Mesenchymal stem cell (in vitro differentiated cells and primary cell): ENCODE measurements at regions not wholly inside any gene's neighbourhood (a gene's known extent, or its start where the extent isn't known, plus 50 kb on each side); places are given as distances from the start of the nearest gene placed in this dataset.

Experiments
- DNase-seq: peaks from one replicate; pipeline ENCODE4 v3.0.0-alpha.2; 2013
- H2AFZ ChIP-seq: one replicate; pipeline ENCODE4 v1.6.1; 2013; ENCODE audit warnings: low read depth, mild to moderate bottlenecking, control low read depth, inconsistent platforms, low read length, moderate library complexity
- H2AK5ac ChIP-seq: 2 replicates; pipeline ENCODE4 v1.6.1; 2013; ENCODE audit warnings: low read length, moderate library complexity, mild to moderate bottlenecking, inconsistent platforms; ENCODE audit not compliant: severe bottlenecking
- H2BK120ac ChIP-seq: one replicate; pipeline ENCODE4 v1.6.1; 2013; ENCODE audit warnings: low read depth, mild to moderate bottlenecking, inconsistent platforms, low read length, moderate library complexity
- H2BK12ac ChIP-seq, 2 experiments: one replicate each; pipeline ENCODE4 v1.6.1; 2013; ENCODE audit warnings: inconsistent platforms in 2 of 2, low read length in 2 of 2, mild to moderate bottlenecking in 2 of 2, moderate library complexity in 2 of 2, control low read depth in 1 of 2
- H2BK15ac ChIP-seq: one replicate; pipeline ENCODE4 v1.6.1; 2013; ENCODE audit warnings: mild to moderate bottlenecking, low read depth, inconsistent platforms; ENCODE audit not compliant: poor library complexity, severe bottlenecking
- H2BK5ac ChIP-seq: 2 replicates; pipeline ENCODE4 v1.6.1; 2013; ENCODE audit warnings: low read depth, mild to moderate bottlenecking, low read length, control low read depth, inconsistent platforms; ENCODE audit not compliant: poor library complexity, severe bottlenecking
- H3K14ac ChIP-seq, 2 experiments: one replicate each; pipeline ENCODE4 v1.6.1; 2013; ENCODE audit warnings: inconsistent platforms in 2 of 2, low read length in 2 of 2, control low read depth in 1 of 2, mild to moderate bottlenecking in 1 of 2, moderate library complexity in 1 of 2
- H3K18ac ChIP-seq, 2 experiments: one replicate each; pipeline ENCODE4 v1.6.1; 2013; ENCODE audit warnings: inconsistent platforms in 2 of 2, low read length in 2 of 2, control low read depth in 1 of 2, low read depth in 1 of 2, mild to moderate bottlenecking in 1 of 2
- H3K23ac ChIP-seq, 2 experiments: one replicate each; pipeline ENCODE4 v1.6.1; 2013; ENCODE audit warnings: inconsistent platforms in 2 of 2, low read length in 2 of 2, mild to moderate bottlenecking in 2 of 2, moderate library complexity in 2 of 2, control low read depth in 1 of 2
- H3K27ac ChIP-seq: 2 replicates; pipeline ENCODE4 v1.5.1; 2013; ENCODE audit warnings: mild to moderate bottlenecking, moderate library complexity, low read length, control low read depth, inconsistent platforms; ENCODE audit not compliant: poor library complexity, severe bottlenecking
- H3K27me3 ChIP-seq, 2 experiments: 2 replicates each; pipeline versions ENCODE4 v1.6.1 to v1.7.0; 2013; ENCODE audit warnings: low read length in 2 of 2, mild to moderate bottlenecking in 2 of 2, moderate library complexity in 2 of 2, control low read depth in 1 of 2, inconsistent platforms in 1 of 2; ENCODE audit not compliant: control insufficient read depth in 1 of 2, insufficient read depth in 1 of 2
- H3K36me3 ChIP-seq, 2 experiments: 2 replicates each; pipeline versions ENCODE4 v1.6.1 to v1.7.0; 2013; ENCODE audit warnings: low read length in 2 of 2, control low read depth in 1 of 2, inconsistent platforms in 1 of 2, low read depth in 1 of 2, mild to moderate bottlenecking in 1 of 2; ENCODE audit not compliant: insufficient read depth in 2 of 2, control insufficient read depth in 1 of 2
- H3K4ac ChIP-seq, 2 experiments: one replicate each; pipeline ENCODE4 v1.6.1; 2013; ENCODE audit warnings: inconsistent platforms in 2 of 2, low read length in 2 of 2, mild to moderate bottlenecking in 2 of 2, moderate library complexity in 2 of 2, control low read depth in 1 of 2, low read depth in 1 of 2
- H3K4me1 ChIP-seq: 2 replicates; pipeline ENCODE4 v1.6.1; 2013; ENCODE audit warnings: low read depth, low read length, control low read depth; ENCODE audit not compliant: control insufficient read depth, insufficient read depth
- H3K4me2 ChIP-seq: 2 replicates; pipeline ENCODE4 v1.6.1; 2013; ENCODE audit warnings: low read length, mild to moderate bottlenecking, inconsistent platforms; ENCODE audit not compliant: poor library complexity, severe bottlenecking
- H3K4me3 ChIP-seq, 2 experiments: 2 replicates each; pipeline versions ENCODE4 v1.5.1 to v1.7.0; 2013; ENCODE audit warnings: low read length in 2 of 2, mild to moderate bottlenecking in 2 of 2, control low read depth in 1 of 2, low read depth in 1 of 2; ENCODE audit not compliant: insufficient read depth in 1 of 2
- H3K79me1 ChIP-seq: replicated peaks from 2 replicates; pipeline ENCODE4 v1.6.1; 2013; ENCODE audit warnings: mild to moderate bottlenecking, control low read depth, low read length, inconsistent platforms; ENCODE audit not compliant: poor library complexity, severe bottlenecking
- H3K9ac ChIP-seq: 2 replicates; pipeline ENCODE4 v1.7.0; 2013; ENCODE audit warnings: mild to moderate bottlenecking, low read length, moderate library complexity
- H3K9me3 ChIP-seq: 2 replicates; pipeline ENCODE4 v1.7.0; 2013; ENCODE audit warnings: mild to moderate bottlenecking, low read length; ENCODE audit not compliant: control insufficient read depth
- H4K8ac ChIP-seq: one replicate; pipeline ENCODE4 v1.6.1; 2013; ENCODE audit warnings: inconsistent platforms, mild to moderate bottlenecking, low read length, moderate library complexity
- H4K91ac ChIP-seq: one replicate; pipeline ENCODE4 v1.6.1; 2013; ENCODE audit warnings: mild to moderate bottlenecking, low read length, inconsistent platforms
- WGBS: methylation state at CpG from one replicate; pipeline ENCODE4 v1.1.7; 2013; ENCODE audit warnings: mixed read lengths; 5-methylcytosine and 5-hydroxymethylcytosine counted together

DNA sequence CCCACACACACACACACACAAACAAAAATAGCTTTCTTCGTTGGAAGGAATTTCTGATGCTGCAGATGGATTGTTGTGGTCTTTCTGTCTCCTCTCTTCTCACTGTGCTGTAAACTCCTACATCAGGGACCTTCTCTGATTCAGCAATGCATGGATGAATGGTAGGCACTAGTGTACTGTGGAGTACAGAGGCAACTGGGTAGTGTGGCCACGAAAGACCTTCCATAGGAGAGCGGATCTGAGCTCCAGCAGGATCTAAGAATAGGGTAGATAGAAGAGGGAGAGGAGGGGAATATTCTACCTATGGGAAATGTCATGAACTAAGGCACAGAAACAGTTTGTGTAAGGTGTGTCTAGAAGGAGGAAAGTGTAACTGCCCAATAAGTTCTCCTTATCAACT is 266.8 kb downstream of the MYCN start:
- Histone ChIP-seq H3K27me3 (no peaks in the 10 kb centered on the region), H3K36me3 (no peaks in the 10 kb centered on the region), H2BK5ac (no peak overlapping the region), H3K4ac (no peak overlapping the region), H3K18ac (no peak overlapping the region), H3K9me3 (peaks cover 10% of the 10 kb centered on the region), H2AK5ac (no peak overlapping the region), H3K14ac (no peak overlapping the region), H3K4me3 (no peak overlapping the region), H2AFZ (no peak overlapping the region), H3K4me1 (no peaks in the 10 kb centered on the region), H4K91ac (no peak overlapping the region), H4K8ac (no peak overlapping the region), H3K4me2 (no peak overlapping the region), H3K27ac (no peak overlapping the region), H3K23ac (no peak overlapping the region), H2BK120ac (no peak overlapping the region), H2BK15ac (no peak overlapping the region), H3K9ac (no peak overlapping the region), H2BK12ac (no peak overlapping the region), H3K79me1 (no peaks in the 10 kb centered on the region)
- 62% methylated on average over 2 of the region's 3 CpGs for WGBS
- no peak for DNase-seq

DNA sequence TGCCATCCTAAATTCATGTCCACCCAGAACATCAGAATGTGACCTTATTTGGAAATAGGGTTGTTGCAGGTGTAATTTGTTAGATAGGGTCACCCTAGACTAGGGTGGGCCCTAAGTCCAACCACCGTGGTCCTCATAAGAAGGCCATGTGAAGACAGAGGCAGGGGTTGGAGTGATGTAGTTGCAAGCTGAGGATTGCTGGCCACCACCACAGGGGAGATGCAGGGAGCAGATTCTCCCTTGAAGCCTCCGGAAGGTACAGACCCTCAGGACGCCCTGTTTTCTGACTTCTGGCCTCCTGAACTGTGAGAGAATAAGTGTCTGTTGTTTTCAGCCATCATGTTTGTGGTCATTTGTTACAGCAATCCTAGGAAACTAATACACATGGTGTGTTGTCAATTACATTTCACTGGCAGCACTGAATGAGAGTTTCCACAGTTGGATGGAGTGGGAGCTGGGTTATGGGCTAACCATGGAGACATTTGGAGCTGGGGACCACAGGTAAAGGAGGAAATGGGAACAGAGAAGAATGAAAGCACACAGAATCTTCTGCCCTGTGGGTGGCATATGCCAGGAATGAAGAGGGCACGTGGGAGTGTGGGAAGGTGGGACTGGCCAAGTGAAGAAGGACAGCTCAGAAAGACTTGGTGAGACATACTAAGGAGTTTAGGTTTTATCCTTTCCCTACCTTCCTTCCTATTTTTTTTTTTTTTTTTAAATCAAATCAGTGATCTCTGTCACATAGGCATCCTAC is 266.0 kb downstream of the MYCN start:
- no peak overlapping the region for H3K14ac ChIP-seq
- no peak overlapping the region for H3K9ac ChIP-seq
- no peak overlapping the region for H2AFZ ChIP-seq
- no peak overlapping the region for H2BK120ac ChIP-seq
- no peak overlapping the region for H3K23ac ChIP-seq
- H3K4me2 ChIP-seq, result no peak overlapping the region
- H2BK5ac ChIP-seq, result no peak overlapping the region
- H3K36me3 ChIP-seq, result no peaks in the 10 kb centered on the region
- no peak overlapping the region for H4K91ac ChIP-seq
- no peak overlapping the region for H3K27ac ChIP-seq
- H2BK15ac ChIP-seq, result no peak overlapping the region
- 43% methylated on average over 4 of the region's 4 CpGs for WGBS
- H3K4me1 ChIP-seq, result no peaks in the 10 kb centered on the region
- peaks cover 9% of the 10 kb centered on the region for H3K9me3 ChIP-seq
- no peak overlapping the region for H3K18ac ChIP-seq
- H3K4ac ChIP-seq, result no peak overlapping the region
- no peak overlapping the region for H3K4me3 ChIP-seq
- no peak overlapping the region for H2BK12ac ChIP-seq
- no peak overlapping the region for H2AK5ac ChIP-seq
- DNase-seq, result no peak
- no peaks in the 10 kb centered on the region for H3K27me3 ChIP-seq
- H4K8ac ChIP-seq, result no peak overlapping the region
- H3K79me1 ChIP-seq, result no peaks in the 10 kb centered on the region

DNA sequence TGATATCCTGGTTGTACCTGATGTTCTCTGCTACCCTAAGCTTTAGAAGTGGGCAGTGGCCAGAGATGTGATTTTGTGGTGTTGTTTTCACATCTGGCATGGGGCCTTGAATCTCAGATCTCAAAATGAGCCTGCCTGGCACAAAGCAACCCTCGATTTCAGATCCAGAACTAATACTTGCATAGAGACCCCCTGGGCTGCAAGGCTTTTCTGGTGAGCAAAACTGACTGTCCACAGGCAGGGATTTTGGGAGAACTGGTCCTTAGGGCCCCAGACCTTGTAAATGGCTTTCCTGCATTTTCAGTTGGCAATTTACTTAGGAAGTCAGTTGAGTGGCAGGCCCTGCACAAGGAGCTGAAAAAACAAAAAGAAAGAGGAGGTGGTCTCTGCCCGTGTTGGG is 265.3 kb downstream of the MYCN start:
- 27% methylated on average over 2 of the region's 2 CpGs for WGBS
- H2AK5ac ChIP-seq, result no peak overlapping the region
- H3K4ac ChIP-seq, result no peak overlapping the region
- H3K14ac ChIP-seq, result no peak overlapping the region
- H2BK5ac ChIP-seq, result no peak overlapping the region
- no peak overlapping the region for H2AFZ ChIP-seq
- H3K79me1 ChIP-seq, result no peaks in the 10 kb centered on the region
- no peak overlapping the region for H2BK15ac ChIP-seq
- no peak overlapping the region for H3K9ac ChIP-seq
- no peak overlapping the region for H3K18ac ChIP-seq
- H3K27ac ChIP-seq, result no peak overlapping the region
- no peak overlapping the region for H3K4me2 ChIP-seq
- H3K23ac ChIP-seq, result no peak overlapping the region
- no peak overlapping the region for H2BK120ac ChIP-seq
- DNase-seq, result no peak
- H4K8ac ChIP-seq, result no peak overlapping the region
- H3K4me1 ChIP-seq, result no peaks in the 10 kb centered on the region
- H3K27me3 ChIP-seq, result no peaks in the 10 kb centered on the region
- no peak overlapping the region for H4K91ac ChIP-seq
- no peaks in the 10 kb centered on the region for H3K36me3 ChIP-seq
- peaks cover 4% of the 10 kb centered on the region for H3K9me3 ChIP-seq
- no peak overlapping the region for H3K4me3 ChIP-seq
- no peak overlapping the region for H2BK12ac ChIP-seq

DNA sequence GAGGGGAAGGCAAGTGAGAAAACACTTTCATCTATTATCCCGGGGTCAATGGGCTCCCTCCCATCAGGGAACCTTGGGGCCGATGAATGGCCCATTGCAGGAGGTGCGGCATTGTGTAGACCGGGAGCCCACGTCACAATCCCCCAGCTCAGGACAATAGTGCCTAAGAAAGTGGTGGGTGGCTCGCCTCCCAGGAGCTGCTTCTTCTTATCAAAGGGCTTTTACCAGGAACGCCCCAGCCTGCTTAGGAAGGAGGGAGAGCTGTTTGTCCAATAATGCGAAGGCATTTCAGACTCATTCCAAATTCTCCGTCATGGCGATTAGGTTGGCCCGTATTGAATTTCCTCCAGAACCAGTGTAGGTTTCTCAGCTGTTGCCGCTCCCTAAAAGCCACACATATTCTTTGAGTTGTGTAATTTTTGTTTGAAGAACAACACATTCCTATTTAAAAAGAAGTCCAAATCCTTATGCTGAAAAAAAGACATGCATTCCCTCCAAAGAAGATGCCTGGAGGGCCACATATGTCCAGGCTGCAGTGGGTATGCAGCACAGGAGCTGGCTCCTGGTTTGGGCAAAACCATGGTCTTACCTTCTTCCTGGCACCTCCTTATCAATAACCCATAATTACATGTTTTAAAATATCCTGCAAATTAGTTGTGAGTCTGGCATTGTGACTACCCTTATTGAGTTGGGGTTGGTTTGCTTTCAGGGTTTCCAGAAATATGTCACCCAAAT is 264.7 kb downstream of the MYCN start:
- Histone ChIP-seq H2AFZ (no peak overlapping the region), H3K4me1 (no peaks in the 10 kb centered on the region), H3K4me2 (no peak overlapping the region), H3K14ac (no peak overlapping the region), H3K36me3 (no peaks in the 10 kb centered on the region), H3K79me1 (no peaks in the 10 kb centered on the region), H3K4me3 (no peak overlapping the region), H3K9me3 (peaks cover 4% of the 10 kb centered on the region), H4K91ac (no peak overlapping the region), H3K27me3 (no peaks in the 10 kb centered on the region), H3K18ac (no peak overlapping the region), H3K4ac (no peak overlapping the region), H4K8ac (no peak overlapping the region), H2BK15ac (no peak overlapping the region), H2BK12ac (no peak overlapping the region), H2AK5ac (no peak overlapping the region), H3K23ac (no peak overlapping the region), H3K9ac (no peak overlapping the region), H3K27ac (no peak overlapping the region), H2BK120ac (no peak overlapping the region), H2BK5ac (no peak overlapping the region)
- no peak for DNase-seq
- WGBS, result 80% methylated on average over 8 of the region's 12 CpGs
